GM10266 (cell line): ENCODE measurements at regions not wholly inside any gene's neighbourhood (a gene's known extent, or its start where the extent isn't known, plus 50 kb on each side); places are given as distances from the start of the nearest gene placed in this dataset.

Source experiments
- DNase-seq: peaks from one replicate; pipeline ENCODE4 v3.0.0; 2012; ENCODE audit errors: extremely low spot score
- TF ChIP-seq, protein P1 (sequence below): IDR thresholded peaks from 2 replicates; pipeline ENCODE4 v1.5.1; 2012; ENCODE audit warnings: mild to moderate bottlenecking, low read depth; ENCODE audit not compliant: control insufficient read depth, insufficient read depth; ENCODE audit errors: missing control alignments

DNA sequence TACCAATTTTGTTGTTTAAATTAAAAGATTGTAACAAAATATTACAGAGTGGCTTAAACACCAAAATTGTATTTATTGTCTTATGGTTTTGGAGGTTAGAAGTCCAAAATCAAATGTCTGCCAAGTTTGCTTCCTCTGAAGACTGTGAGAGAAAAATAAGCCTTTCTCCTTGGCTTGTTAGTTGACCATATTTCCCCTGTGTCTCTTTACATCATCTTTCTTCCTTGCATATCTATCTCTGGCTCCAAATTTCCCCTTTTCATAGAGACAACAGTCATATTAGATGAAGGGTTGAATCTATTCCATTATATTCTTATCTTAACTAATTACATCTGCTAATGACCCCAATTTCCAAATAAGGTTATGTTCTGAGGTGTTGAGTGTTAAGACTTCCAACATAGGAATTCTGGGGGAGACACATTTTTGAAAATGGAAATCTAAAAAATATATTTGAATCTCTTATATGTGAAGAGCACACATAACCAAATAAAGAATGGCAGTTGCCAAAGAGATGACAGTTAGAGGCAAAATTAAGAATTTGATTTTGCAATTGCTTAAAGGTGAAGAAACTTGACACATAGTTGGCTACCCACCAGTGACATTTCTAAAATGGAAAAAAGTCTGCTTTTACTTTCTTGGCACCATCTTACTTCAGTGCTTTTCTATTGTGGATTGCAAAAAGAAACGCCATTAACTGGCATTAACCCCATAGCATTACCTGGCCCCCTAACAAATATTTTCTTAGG, 407.2 kb downstream of the FSCB start:
- DNase-seq = no peak
- TF ChIP-seq, protein P1, sequence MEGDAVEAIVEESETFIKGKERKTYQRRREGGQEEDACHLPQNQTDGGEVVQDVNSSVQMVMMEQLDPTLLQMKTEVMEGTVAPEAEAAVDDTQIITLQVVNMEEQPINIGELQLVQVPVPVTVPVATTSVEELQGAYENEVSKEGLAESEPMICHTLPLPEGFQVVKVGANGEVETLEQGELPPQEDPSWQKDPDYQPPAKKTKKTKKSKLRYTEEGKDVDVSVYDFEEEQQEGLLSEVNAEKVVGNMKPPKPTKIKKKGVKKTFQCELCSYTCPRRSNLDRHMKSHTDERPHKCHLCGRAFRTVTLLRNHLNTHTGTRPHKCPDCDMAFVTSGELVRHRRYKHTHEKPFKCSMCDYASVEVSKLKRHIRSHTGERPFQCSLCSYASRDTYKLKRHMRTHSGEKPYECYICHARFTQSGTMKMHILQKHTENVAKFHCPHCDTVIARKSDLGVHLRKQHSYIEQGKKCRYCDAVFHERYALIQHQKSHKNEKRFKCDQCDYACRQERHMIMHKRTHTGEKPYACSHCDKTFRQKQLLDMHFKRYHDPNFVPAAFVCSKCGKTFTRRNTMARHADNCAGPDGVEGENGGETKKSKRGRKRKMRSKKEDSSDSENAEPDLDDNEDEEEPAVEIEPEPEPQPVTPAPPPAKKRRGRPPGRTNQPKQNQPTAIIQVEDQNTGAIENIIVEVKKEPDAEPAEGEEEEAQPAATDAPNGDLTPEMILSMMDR = no peak

DNA sequence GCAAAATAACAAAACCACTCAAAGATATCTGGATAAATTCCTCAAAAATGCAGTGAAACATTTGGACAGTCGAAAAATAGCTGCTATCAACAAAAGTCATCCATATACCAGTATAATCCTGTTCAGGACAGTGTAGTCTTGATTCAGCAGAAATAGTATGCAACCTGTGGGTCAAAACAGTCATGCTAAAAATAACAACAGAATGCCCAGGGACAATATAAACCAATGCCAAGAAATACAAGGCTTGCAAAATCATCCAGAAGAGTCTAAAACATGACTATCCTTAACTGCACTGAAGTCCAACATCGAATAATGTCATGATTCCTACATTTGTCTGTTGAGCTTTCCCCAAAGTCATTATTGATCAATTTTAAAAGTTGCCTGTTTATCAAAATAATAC, 425.9 kb downstream of the FSCB start:
- DNase-seq = no peak
- TF ChIP-seq, protein P1 = no peak

DNA sequence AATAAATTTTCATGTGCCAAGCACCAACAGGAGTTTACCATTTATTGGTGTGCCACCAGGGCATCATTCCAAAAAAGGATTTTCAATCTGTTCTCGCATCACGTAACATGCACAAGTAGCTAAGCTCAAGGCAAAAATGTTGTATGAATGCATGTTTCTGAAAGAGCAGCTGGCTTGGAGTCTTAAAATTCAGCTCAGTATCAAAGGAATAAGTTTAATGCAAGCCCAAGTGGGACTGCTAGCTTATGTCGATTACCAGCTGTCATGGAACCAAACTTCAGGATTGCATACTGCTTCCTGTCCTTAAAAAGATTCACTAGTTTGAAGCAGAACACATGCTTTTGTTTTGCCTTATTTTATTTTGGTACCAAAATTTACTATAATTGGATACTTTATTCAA, 437.0 kb downstream of the FSCB start:
- TF ChIP-seq, protein P1 = no peak
- DNase-seq = no peak

DNA sequence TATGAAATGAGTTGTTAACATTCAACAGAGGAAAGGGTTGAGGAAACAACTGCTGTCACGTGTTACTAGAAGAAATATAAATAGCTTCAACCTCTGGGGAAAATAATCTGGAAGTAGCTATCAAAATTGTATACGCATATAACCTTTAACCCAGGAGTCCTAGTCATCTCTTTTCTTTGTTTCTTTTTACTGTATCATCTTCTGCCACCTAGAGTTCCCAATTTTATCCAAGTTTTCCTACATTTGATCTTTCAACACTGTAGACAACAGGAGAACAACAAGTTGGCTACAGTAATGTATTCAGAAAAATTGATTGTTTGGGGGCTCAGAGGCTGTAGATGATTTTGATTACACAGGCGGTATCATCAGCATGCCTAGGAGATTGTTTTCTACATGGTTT, 453.7 kb downstream of the FSCB start:
- DNase-seq = no peak
- TF ChIP-seq, protein P1 = no peak

DNA sequence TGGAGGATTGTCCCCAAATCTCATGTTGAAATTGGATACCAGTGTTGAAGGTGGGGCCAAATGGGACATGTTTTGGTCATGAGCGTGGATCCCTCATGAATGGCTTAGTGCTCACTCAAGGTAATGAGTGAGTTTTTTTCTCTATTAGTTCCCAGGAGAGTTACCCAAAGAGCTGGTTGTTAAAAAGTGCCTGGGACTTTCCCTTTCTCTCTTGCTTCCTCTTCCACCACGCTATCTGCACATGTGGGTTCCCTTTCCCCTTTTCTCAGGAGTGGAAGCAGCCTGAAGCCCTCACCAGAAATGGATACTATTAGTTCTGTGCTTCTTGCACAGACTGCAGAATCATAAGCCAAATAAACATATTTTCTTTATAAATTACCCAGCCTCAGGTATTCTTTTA, 465.4 kb downstream of the FSCB start:
- no peak for DNase-seq
- TF ChIP-seq, protein P1 = no peak

DNA sequence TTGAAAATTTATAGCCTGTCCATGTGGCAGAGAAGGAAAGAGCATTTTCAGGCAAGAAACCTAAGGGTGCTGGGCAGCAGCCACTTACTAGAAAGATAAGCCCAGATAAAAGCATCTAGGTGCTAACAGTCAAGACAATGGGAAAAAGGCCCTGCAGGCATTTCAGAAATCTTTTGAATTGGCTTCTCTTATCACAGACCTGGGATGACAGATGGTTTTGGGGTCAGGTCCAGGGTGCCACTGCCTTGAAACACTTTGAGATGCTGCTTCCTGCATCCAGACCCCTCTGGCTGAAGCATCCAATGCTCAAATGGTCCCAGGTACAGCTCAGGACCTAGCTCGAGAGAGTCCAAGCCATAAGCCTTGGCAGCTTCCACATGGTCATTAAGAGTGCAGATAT, 466.5 kb downstream of the FSCB start:
- TF ChIP-seq, protein P1 = no peak
- no peak for DNase-seq

DNA sequence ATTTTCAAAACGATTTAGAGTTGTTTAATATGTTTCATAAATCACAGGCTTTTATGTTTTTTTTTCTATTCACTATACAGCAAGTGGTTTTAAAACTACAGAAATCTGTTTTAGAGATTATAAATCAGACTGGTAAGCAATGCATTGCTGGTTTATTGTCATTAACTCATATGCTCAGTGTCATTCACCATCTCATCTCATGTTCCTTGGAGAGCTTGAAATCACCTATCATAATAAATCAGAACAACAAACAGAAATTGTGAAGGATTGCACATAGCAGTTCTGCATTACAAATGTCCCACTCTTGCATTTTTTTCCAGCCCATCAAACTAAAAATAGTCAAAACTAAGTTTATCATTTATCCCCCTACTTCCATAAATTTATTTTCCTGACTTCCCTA, 470.8 kb downstream of the FSCB start:
- DNase-seq = no peak
- TF ChIP-seq, protein P1 = no peak
